ENCODE measurements at regions not wholly inside any gene's neighbourhood (a gene's known extent, or its start where the extent isn't known, plus 50 kb on each side); places are given as distances from the start of the nearest gene placed in this dataset.

DNA sequence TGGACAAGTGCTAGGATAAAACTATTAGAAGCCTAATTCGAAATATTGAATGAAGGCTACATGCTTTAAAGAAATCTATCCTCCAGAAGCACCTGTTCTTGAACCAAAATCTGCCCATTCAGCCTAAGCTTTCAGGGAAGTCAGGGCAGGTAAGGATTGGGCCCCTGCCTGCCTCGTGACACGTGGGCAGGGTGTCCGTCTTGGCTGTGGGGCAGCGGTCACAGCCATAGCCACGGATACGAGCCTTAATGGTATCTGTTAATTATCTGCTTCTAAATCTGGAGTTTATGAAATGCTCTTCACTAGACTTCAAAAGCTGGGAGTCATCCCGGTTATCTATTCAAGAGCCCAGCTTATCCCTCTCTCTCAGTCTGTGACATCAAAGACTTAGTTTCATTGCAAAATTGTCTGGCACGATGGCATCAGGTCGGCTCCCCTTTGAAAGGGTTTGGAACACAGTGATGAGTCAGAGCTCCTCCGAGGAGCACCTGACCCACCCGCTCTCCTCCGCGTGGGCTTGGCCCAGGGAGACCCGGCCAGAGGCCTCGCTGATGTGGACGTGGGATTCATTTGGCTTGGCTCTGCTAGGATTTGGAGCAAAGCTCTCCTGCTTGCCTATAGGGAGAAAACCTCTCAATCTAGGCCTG lies 135.9 kb downstream of the MACROH2A1 start (continued):
- TF ChIP-seq MYPOP (CRISPR knock-in tag; IDR thresholded peaks at IDR 0.05): peak; percentile 29; the same call in 1 of the 2 replicates
- TF ChIP-seq ZNF737 (CRISPR knock-in tag; IDR thresholded peaks at IDR 0.05; ENCODE audit: borderline replicate concordance): no peak
- peak; percentile 55; the same call in 1 of the 2 replicates for TF ChIP-seq SAP130 (CRISPR knock-in tag; IDR thresholded peaks at IDR 0.05; ENCODE audit: low read depth)
- no peak for TF ChIP-seq WIZ (CRISPR knock-in tag; IDR thresholded peaks at IDR 0.05)
- TF ChIP-seq PAF1 (CRISPR knock-in tag; IDR thresholded peaks at IDR 0.05): no peak
- TF ChIP-seq HNRNPUL1 (IDR thresholded peaks at IDR 0.05; ENCODE audit: low read depth, low read length): no peak
- no peak for TF ChIP-seq ZNF235 (CRISPR knock-in tag; IDR thresholded peaks at IDR 0.05; ENCODE audit: borderline replicate concordance)
- TF ChIP-seq JUNB (CRISPR knock-in tag; IDR thresholded peaks at IDR 0.05; ENCODE audit: borderline replicate concordance): peak; percentile 86; the same call in 1 of the 2 replicates
- TF ChIP-seq ZNF234 (CRISPR knock-in tag; conservative IDR thresholded peaks at IDR 0.05): no peak
- TF ChIP-seq, protein P1, sequence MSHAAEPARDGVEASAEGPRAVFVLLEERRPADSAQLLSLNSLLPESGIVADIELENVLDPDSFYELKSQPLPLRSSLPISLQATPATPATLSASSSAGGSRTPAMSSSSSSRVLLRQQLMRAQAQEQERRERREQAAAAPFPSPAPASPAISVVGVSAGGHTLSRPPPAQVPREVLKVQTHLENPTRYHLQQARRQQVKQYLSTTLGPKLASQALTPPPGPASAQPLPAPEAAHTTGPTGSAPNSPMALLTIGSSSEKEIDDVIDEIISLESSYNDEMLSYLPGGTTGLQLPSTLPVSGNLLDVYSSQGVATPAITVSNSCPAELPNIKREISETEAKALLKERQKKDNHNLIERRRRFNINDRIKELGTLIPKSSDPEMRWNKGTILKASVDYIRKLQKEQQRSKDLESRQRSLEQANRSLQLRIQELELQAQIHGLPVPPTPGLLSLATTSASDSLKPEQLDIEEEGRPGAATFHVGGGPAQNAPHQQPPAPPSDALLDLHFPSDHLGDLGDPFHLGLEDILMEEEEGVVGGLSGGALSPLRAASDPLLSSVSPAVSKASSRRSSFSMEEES (CRISPR knock-in tag; IDR thresholded peaks at IDR 0.05): peak; percentile 88
- TF ChIP-seq POLR2AphosphoS5 (IDR thresholded peaks at IDR 0.05; ENCODE audit: low read depth, low read length): peak; percentile 43
- TF ChIP-seq ZEB1 (IDR thresholded peaks at IDR 0.05; ENCODE audit: insufficient replicate concordance, low read depth): no peak
- no peak for TF ChIP-seq ARID4A (CRISPR knock-in tag; IDR thresholded peaks at IDR 0.05; ENCODE audit: borderline replicate concordance)
- peak; percentile 48 for TF ChIP-seq HNF4A (CRISPR knock-in tag; IDR thresholded peaks at IDR 0.05)
- no peak for TF ChIP-seq SIN3A (IDR thresholded peaks at IDR 0.05; ENCODE audit: borderline replicate concordance, low read depth, low read length)
- TF ChIP-seq SNAPC2 (CRISPR knock-in tag; IDR thresholded peaks at IDR 0.05): no peak
- TF ChIP-seq, protein P2, sequence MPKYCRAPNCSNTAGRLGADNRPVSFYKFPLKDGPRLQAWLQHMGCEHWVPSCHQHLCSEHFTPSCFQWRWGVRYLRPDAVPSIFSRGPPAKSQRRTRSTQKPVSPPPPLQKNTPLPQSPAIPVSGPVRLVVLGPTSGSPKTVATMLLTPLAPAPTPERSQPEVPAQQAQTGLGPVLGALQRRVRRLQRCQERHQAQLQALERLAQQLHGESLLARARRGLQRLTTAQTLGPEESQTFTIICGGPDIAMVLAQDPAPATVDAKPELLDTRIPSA (CRISPR knock-in tag; IDR thresholded peaks at IDR 0.05; ENCODE audit: borderline replicate concordance): no peak
- TF ChIP-seq ZC3H4 (CRISPR knock-in tag; IDR thresholded peaks at IDR 0.05; ENCODE audit: borderline replicate concordance): no peak
- no peak for TF ChIP-seq ZNF772 (CRISPR knock-in tag; IDR thresholded peaks at IDR 0.05)
- no peak for TF ChIP-seq PBX3 (CRISPR knock-in tag; IDR thresholded peaks at IDR 0.05; ENCODE audit: borderline replicate concordance)
- no peak for TF ChIP-seq ZFP36L1 (CRISPR knock-in tag; IDR thresholded peaks at IDR 0.05)
- peak; percentile 47; the same call in 1 of the 2 replicates for TF ChIP-seq TAF1 (CRISPR knock-in tag; IDR thresholded peaks at IDR 0.05)

Measured in HepG2 (cell line).